ENCODE measurements at regions not wholly inside any gene's neighbourhood (a gene's known extent, or its start where the extent isn't known, plus 50 kb on each side); places are given as distances from the start of the nearest gene placed in this dataset.

- intact Hi-C loops (cut with DNase I), result no loop called here
- no peaks in the 10 kb centered on the region for H3K27me3 ChIP-seq
- H3K27ac ChIP-seq, result no peak overlapping the region
- DNase-seq (no peak), ATAC-seq (no peak)
- H3K36me3 ChIP-seq, result no peaks in the 10 kb centered on the region
- H3K4me3 ChIP-seq, result no peak overlapping the region
- TF ChIP-seq CTCF (IDR thresholded peaks at IDR 0.05), result no peak
- TF ChIP-seq POLR2A (IDR thresholded peaks at IDR 0.05), result no peak
- H3K4me1 ChIP-seq, result no peaks in the 10 kb centered on the region
- no peaks in the 10 kb centered on the region for H3K9me3 ChIP-seq
- 44% methylated on average over 1 of the region's 1 CpG for WGBS (ENCODE audit: insufficient coverage, low coverage, low lambda C conversion rate, missing lambda C conversion rate)
Observed at GRCh38 chr12:28909291-28909690, 239.8 kb upstream of the FAR2 start.

- Histone ChIP-seq H3K9me3 (no peaks in the 10 kb centered on the region), H3K4me1 (no peaks in the 10 kb centered on the region), H3K36me3 (no peaks in the 10 kb centered on the region), H3K27me3 (no peaks in the 10 kb centered on the region), H3K27ac (no peak overlapping the region), H3K4me3 (no peak overlapping the region)
- intact Hi-C loops (cut with DNase I), result no loop called here
- TF ChIP-seq CTCF (IDR thresholded peaks at IDR 0.05) (no peak), POLR2A (IDR thresholded peaks at IDR 0.05) (no peak)
- no peak for DNase-seq
- WGBS (ENCODE audit: insufficient coverage, low coverage, low lambda C conversion rate, missing lambda C conversion rate), result 27% methylated on average over 3 of the region's 3 CpGs
- ATAC-seq, result no peak
Observed at GRCh38 chr12:28925719-28926376, 223.2 kb upstream of the FAR2 start.

- no peak overlapping the region for H3K4me3 ChIP-seq
- H3K27ac ChIP-seq, result no peak overlapping the region
- TF ChIP-seq CTCF (IDR thresholded peaks at IDR 0.05) (no peak), POLR2A (IDR thresholded peaks at IDR 0.05) (no peak)
- no peaks in the 10 kb centered on the region for H3K9me3 ChIP-seq
- H3K36me3 ChIP-seq, result no peaks in the 10 kb centered on the region
- ATAC-seq, result no peak
- no peaks in the 10 kb centered on the region for H3K27me3 ChIP-seq
- no peaks in the 10 kb centered on the region for H3K4me1 ChIP-seq
- 60% methylated on average over 2 of the region's 2 CpGs for WGBS (ENCODE audit: insufficient coverage, low coverage, low lambda C conversion rate, missing lambda C conversion rate)
- DNase-seq, result no peak
- intact Hi-C loops (cut with DNase I), result no loop called here
Observed at GRCh38 chr12:28930704-28931103, 218.4 kb upstream of the FAR2 start.

- Histone ChIP-seq H3K4me3 (no peak overlapping the region), H3K4me1 (no peaks in the 10 kb centered on the region), H3K9me3 (no peaks in the 10 kb centered on the region), H3K36me3 (no peaks in the 10 kb centered on the region), H3K27ac (no peak overlapping the region), H3K27me3 (no peaks in the 10 kb centered on the region)
- DNase-seq, result no peak
- intact Hi-C loops (cut with DNase I), result no loop called here
- 75% methylated on average over 1 of the region's 1 CpG for WGBS (ENCODE audit: insufficient coverage, low coverage, low lambda C conversion rate, missing lambda C conversion rate)
- TF ChIP-seq CTCF (IDR thresholded peaks at IDR 0.05), result no peak
- TF ChIP-seq POLR2A (IDR thresholded peaks at IDR 0.05), result no peak
- ATAC-seq, result no peak
Observed at GRCh38 chr12:28933176-28933575, 215.9 kb upstream of the FAR2 start.

All from right lobe of liver (tissue), 6 donors.